ENCODE measurements at regions not wholly inside any gene's neighbourhood (a gene's known extent, or its start where the extent isn't known, plus 50 kb on each side); places are given as distances from the start of the nearest gene placed in this dataset.

DNA sequence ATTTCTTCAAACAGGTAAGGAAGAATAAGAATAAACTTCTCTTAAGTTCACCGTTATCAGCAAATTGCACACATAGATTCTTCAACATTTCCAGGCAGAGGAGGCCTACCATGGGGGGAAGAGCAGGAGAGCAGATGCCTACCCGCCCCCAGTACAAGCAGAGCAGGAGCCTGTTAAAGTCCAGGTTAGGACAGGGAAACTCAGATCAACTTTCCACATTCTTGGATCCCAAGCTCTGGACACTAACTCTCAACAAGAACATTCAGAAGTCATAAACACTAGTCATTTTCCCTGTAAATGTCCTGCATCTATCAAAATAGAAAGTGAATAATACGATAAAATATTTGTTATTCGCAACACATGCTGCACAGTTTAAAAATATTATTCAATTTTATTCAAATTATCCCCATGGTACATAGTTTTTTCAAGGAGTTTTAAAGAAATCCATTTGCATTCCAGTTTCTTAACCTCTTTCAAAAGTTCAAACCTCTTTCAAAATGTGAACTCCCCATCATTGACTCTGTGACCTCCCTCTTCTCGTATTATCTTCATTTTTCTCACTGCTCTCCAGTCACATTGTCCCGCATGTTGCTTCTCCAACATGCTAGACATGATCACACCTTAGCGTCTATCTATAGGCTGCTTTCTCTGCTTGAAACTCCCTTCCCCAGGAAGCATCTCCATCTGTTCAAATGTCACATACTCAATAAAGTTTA lies 185.2 kb upstream of the NEIL3 start:
- no peak for DNase-seq (ENCODE audit: low read depth in 1 of 2, low spot score in 1 of 2)
- Histone ChIP-seq H3K4me3 (no peak overlapping the region), H3K27me3 (no peaks in the 10 kb centered on the region), H3K4me1 (ENCODE audit: low read depth) (no peaks in the 10 kb centered on the region), H3K36me3 (no peaks in the 10 kb centered on the region), H3K27ac (no peak overlapping the region), H3K9me3 (ENCODE audit: low read depth) (no peaks in the 10 kb centered on the region)
- TF ChIP-seq, protein P1, sequence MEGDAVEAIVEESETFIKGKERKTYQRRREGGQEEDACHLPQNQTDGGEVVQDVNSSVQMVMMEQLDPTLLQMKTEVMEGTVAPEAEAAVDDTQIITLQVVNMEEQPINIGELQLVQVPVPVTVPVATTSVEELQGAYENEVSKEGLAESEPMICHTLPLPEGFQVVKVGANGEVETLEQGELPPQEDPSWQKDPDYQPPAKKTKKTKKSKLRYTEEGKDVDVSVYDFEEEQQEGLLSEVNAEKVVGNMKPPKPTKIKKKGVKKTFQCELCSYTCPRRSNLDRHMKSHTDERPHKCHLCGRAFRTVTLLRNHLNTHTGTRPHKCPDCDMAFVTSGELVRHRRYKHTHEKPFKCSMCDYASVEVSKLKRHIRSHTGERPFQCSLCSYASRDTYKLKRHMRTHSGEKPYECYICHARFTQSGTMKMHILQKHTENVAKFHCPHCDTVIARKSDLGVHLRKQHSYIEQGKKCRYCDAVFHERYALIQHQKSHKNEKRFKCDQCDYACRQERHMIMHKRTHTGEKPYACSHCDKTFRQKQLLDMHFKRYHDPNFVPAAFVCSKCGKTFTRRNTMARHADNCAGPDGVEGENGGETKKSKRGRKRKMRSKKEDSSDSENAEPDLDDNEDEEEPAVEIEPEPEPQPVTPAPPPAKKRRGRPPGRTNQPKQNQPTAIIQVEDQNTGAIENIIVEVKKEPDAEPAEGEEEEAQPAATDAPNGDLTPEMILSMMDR (IDR thresholded peaks at IDR 0.05; ENCODE audit: low read depth, low read length): no peak

DNA sequence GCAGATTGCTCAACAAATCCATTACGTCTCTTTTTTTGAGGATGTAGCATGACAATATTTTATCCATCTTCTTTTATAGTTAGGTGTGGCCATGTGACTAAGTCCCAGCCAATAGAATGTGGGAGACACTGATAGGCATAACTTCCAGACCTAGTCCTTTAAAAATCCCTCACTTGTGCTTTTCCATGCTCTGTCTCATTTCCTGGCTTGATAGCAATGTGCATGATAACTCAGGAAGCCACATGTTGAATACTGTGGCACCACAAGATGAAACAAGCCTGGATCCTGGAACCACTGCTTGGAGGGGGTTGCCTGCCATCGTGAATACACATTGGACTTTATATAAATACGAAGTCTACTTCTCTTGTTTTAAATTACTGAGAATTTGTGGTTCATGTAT lies 184.0 kb upstream of the NEIL3 start:
- Histone ChIP-seq H3K4me1 (ENCODE audit: low read depth) (no peaks in the 10 kb centered on the region), H3K4me3 (no peak overlapping the region), H3K27ac (no peak overlapping the region), H3K36me3 (no peaks in the 10 kb centered on the region), H3K9me3 (ENCODE audit: low read depth) (no peaks in the 10 kb centered on the region), H3K27me3 (no peaks in the 10 kb centered on the region)
- TF ChIP-seq, protein P1 (IDR thresholded peaks at IDR 0.05; ENCODE audit: low read depth, low read length): no peak
- DNase-seq (ENCODE audit: low read depth in 1 of 2, low spot score in 1 of 2): peak in 1 of 2 donors; percentile 8

- Histone ChIP-seq H3K4me3 (no peak overlapping the region), H3K9me3 (ENCODE audit: low read depth) (no peaks in the 10 kb centered on the region), H3K4me1 (ENCODE audit: low read depth) (no peaks in the 10 kb centered on the region), H3K36me3 (no peaks in the 10 kb centered on the region), H3K27me3 (no peaks in the 10 kb centered on the region), H3K27ac (no peak overlapping the region)
- TF ChIP-seq, protein P1 (IDR thresholded peaks at IDR 0.05; ENCODE audit: low read depth, low read length): no peak
- DNase-seq (ENCODE audit: low read depth in 1 of 2, low spot score in 1 of 2): no peak
Measured at GRCh38 chr4:177127658-177128057, 182.0 kb upstream of the NEIL3 start.

DNA sequence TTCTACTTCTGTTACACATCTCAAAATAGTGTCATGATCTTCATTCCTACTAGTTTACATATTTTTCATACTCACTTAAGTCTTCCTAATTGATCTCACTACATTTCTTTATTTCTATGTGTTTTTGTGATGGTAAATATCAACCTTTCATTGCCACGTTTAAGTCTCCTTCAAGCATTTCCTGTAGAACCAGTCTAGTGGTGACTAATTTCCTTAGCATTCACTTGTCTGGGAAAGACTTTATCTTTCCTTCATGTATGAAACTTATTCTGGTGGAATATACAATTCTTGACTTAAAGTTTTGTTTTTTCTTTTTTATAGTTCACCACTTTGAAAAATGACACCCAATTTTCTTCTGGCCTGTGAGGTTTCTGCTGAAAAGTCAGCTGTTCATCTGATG lies 181.4 kb upstream of the NEIL3 start:
- Histone ChIP-seq H3K4me3 (no peak overlapping the region), H3K27me3 (no peaks in the 10 kb centered on the region), H3K27ac (no peak overlapping the region), H3K9me3 (ENCODE audit: low read depth) (no peaks in the 10 kb centered on the region), H3K4me1 (ENCODE audit: low read depth) (no peaks in the 10 kb centered on the region), H3K36me3 (no peaks in the 10 kb centered on the region)
- TF ChIP-seq, protein P1 (IDR thresholded peaks at IDR 0.05; ENCODE audit: low read depth, low read length): no peak
- DNase-seq (ENCODE audit: low read depth in 1 of 2, low spot score in 1 of 2): peak in 1 of 2 donors; percentile 57

DNA sequence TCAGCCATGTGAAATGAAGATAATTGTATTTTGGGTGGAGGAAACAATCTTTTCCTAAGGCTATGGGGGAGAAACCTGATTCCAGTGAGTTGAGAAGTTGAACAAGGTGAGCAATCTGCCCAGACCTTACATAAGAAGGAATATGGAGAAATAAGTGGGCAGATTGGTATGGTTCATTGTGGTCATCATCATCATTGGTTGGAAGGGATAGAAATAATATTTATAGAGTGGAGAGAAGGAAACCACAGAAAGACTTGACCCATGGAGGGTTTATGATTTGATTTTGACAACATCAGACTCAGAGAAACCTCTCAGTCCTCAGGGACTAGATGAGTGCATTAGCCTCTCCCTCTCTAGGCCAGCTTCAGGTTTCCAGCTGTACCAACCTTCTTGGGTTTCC lies 177.9 kb upstream of the NEIL3 start:
- H3K9me3 ChIP-seq (ENCODE audit: low read depth): no peaks in the 10 kb centered on the region
- no peaks in the 10 kb centered on the region for H3K27me3 ChIP-seq
- DNase-seq (ENCODE audit: low read depth in 1 of 2, low spot score in 1 of 2): no peak
- H3K27ac ChIP-seq: no peak overlapping the region
- no peak overlapping the region for H3K4me3 ChIP-seq
- H3K36me3 ChIP-seq: no peaks in the 10 kb centered on the region
- no peaks in the 10 kb centered on the region for H3K4me1 ChIP-seq (ENCODE audit: low read depth)
- TF ChIP-seq, protein P1 (IDR thresholded peaks at IDR 0.05; ENCODE audit: low read depth, low read length): no peak
